SK-N-SH (cell line): ENCODE measurements at regions not wholly inside any gene's neighbourhood (a gene's known extent, or its start where the extent isn't known, plus 50 kb on each side); places are given as distances from the start of the nearest gene placed in this dataset.

Experiments used
- CHD2 ChIP-seq: fragments of 150-350 bp; IDR thresholded peaks from 2 replicates; pipeline ENCODE4 v1.6.1; 2018; ENCODE audit warnings: low read length; ENCODE audit not compliant: partially characterized antibody
- ELF1 ChIP-seq: IDR thresholded peaks from 2 replicates; pipeline ENCODE4 v1.4.0; 2012
- EP300 ChIP-seq, 2 experiments: IDR thresholded peaks; 2 replicates each; pipeline versions ENCODE4 v1.4.0 to v1.6.1; 2012; ENCODE audit warnings: borderline replicate concordance in 1 of 2, low read depth in 1 of 2, low read length in 1 of 2
- EZH2phosphoT487 ChIP-seq: fragments of 200-600 bp; sonication (generic); IDR thresholded peaks from 2 replicates; pipeline ENCODE4 v1.6.1; 2017; ENCODE audit warnings: low read depth, mixed run types, mild to moderate bottlenecking, antibody characterized with exemption, moderate library complexity, borderline replicate concordance
- FOSL2 ChIP-seq: IDR thresholded peaks from 2 replicates; pipeline ENCODE4 v1.4.0; 2012; ENCODE audit warnings: low read depth, mild to moderate bottlenecking, moderate library complexity, borderline replicate concordance
- FOXJ3 ChIP-seq: sonication (generic); formaldehyde crosslinking; IDR thresholded peaks from 2 replicates; pipeline ENCODE4 v1.5.1; 2020; ENCODE audit warnings: mild to moderate bottlenecking, missing genetic modification reagents
- GABPA ChIP-seq: IDR thresholded peaks from 2 replicates; pipeline ENCODE4 v1.4.0; 2012; ENCODE audit warnings: low read depth, mild to moderate bottlenecking
- GATA2 ChIP-seq: sonication (generic); formaldehyde crosslinking; IDR thresholded peaks from 2 replicates; pipeline ENCODE4 v1.5.0; 2020; ENCODE audit warnings: mild to moderate bottlenecking, missing genetic modification reagents
- JUND ChIP-seq: IDR thresholded peaks from 2 replicates; pipeline ENCODE4 v1.4.0; 2012
- MEF2A ChIP-seq: IDR thresholded peaks from 2 replicates; pipeline ENCODE4 v1.4.0; 2012; ENCODE audit warnings: low read depth, borderline replicate concordance
- NFIC ChIP-seq: IDR thresholded peaks from 2 replicates; pipeline ENCODE4 v1.4.0; 2012; ENCODE audit warnings: borderline replicate concordance
- NRF1 ChIP-seq: IDR thresholded peaks from 2 replicates; pipeline ENCODE4 v1.6.1; 2012; ENCODE audit warnings: low read depth, mild to moderate bottlenecking, low read length
- POLR2AphosphoS5 ChIP-seq: IDR thresholded peaks from 2 replicates; pipeline ENCODE4 v1.6.1; 2012; ENCODE audit warnings: low read depth, low read length
- RAD21 ChIP-seq: IDR thresholded peaks from 2 replicates; pipeline ENCODE4 v1.6.1; 2012; ENCODE audit warnings: mild to moderate bottlenecking, low read length
- TAF1 ChIP-seq: IDR thresholded peaks from 2 replicates; pipeline ENCODE4 v1.6.1; 2012; ENCODE audit warnings: low read depth, mild to moderate bottlenecking, low read length, moderate library complexity, borderline replicate concordance
- TF ChIP-seq, protein P1 (sequence below): IDR thresholded peaks from 2 replicates; pipeline ENCODE4 v1.4.0; 2012; ENCODE audit warnings: low read depth, borderline replicate concordance
- TF ChIP-seq, protein P2 (sequence below): IDR thresholded peaks from 2 replicates; pipeline ENCODE4 v1.4.0; 2012; ENCODE audit warnings: low read depth
- TF ChIP-seq, protein P3 (sequence below): fragments of 150-350 bp; IDR thresholded peaks from 2 replicates; pipeline ENCODE4 v1.6.1; 2016; ENCODE audit warnings: mild to moderate bottlenecking, low read depth, low read length
- TF ChIP-seq, protein P4 (sequence below): IDR thresholded peaks from 2 replicates; pipeline ENCODE4; 2012
- TF ChIP-seq, protein P5 (sequence below): IDR thresholded peaks from 2 replicates; pipeline ENCODE4 v1.6.1; 2012; ENCODE audit warnings: mild to moderate bottlenecking, low read depth, low read length, moderate library complexity

DNA sequence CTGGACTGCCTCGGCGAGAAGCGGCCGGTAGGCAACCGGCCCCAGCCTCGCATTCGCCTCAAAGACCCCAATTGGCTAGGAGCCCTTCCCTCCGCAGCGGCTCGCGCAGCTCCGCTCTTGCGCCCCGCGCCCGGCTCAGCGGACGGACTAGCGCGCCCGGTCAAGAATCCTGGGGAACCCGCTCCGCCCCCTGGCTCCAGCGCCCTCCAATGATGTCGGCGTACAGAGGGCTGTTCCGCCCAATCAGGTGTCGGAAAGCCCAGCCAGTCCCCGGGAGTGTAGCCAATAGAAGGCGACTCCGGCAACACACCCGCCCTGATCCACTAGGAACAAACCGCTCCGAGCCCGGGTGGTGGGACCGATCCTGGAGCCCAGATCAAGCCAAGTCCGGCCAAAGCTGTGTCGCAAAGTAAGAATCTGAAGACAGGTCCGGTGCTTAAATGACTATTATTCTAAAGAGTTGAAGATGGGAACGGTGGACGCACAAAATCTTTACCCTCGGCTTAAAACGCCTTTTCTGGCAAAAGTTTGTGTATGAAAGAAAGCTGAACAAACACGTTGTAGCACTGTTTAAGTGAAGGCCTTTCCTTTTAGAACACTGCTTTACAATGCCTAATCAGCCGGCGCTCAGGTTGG lies 132.2 kb downstream of the OGFRL1 start (continued):
- TF ChIP-seq, protein P1, sequence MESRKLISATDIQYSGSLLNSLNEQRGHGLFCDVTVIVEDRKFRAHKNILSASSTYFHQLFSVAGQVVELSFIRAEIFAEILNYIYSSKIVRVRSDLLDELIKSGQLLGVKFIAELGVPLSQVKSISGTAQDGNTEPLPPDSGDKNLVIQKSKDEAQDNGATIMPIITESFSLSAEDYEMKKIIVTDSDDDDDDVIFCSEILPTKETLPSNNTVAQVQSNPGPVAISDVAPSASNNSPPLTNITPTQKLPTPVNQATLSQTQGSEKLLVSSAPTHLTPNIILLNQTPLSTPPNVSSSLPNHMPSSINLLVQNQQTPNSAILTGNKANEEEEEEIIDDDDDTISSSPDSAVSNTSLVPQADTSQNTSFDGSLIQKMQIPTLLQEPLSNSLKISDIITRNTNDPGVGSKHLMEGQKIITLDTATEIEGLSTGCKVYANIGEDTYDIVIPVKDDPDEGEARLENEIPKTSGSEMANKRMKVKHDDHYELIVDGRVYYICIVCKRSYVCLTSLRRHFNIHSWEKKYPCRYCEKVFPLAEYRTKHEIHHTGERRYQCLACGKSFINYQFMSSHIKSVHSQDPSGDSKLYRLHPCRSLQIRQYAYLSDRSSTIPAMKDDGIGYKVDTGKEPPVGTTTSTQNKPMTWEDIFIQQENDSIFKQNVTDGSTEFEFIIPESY: no peak
- no peak for TF ChIP-seq RAD21
- TF ChIP-seq, protein P2, sequence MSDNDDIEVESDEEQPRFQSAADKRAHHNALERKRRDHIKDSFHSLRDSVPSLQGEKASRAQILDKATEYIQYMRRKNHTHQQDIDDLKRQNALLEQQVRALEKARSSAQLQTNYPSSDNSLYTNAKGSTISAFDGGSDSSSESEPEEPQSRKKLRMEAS: 0 out of 2 replicates have a peak, but pooled peaks have one; percentile 12
- no peak for TF ChIP-seq CHD2
- no peak for TF ChIP-seq GATA2 (CRISPR knock-in tag)
- TF ChIP-seq NRF1: peak; percentile 19; the same call in 1 of the 2 replicates
- TF ChIP-seq, protein P3, sequence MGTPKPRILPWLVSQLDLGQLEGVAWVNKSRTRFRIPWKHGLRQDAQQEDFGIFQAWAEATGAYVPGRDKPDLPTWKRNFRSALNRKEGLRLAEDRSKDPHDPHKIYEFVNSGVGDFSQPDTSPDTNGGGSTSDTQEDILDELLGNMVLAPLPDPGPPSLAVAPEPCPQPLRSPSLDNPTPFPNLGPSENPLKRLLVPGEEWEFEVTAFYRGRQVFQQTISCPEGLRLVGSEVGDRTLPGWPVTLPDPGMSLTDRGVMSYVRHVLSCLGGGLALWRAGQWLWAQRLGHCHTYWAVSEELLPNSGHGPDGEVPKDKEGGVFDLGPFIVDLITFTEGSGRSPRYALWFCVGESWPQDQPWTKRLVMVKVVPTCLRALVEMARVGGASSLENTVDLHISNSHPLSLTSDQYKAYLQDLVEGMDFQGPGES: peak; percentile 45; the same call in 1 of the 2 replicates
- TF ChIP-seq, protein P4, sequence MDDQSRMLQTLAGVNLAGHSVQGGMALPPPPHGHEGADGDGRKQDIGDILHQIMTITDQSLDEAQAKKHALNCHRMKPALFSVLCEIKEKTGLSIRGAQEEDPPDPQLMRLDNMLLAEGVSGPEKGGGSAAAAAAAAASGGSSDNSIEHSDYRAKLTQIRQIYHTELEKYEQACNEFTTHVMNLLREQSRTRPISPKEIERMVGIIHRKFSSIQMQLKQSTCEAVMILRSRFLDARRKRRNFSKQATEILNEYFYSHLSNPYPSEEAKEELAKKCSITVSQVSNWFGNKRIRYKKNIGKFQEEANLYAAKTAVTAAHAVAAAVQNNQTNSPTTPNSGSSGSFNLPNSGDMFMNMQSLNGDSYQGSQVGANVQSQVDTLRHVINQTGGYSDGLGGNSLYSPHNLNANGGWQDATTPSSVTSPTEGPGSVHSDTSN: peak; percentile 42
- TF ChIP-seq EZH2phosphoT487: no peak
- TF ChIP-seq TAF1: peak; percentile 40; the same call in 1 of the 2 replicates
- peak in 1 of 2 experiments; percentile 4; a peak in 1 of 4 replicates for TF ChIP-seq EP300 (IDR thresholded peaks at IDR 0.05; ENCODE audit: borderline replicate concordance in 1 of 2, low read depth in 1 of 2, low read length in 1 of 2)
- TF ChIP-seq, protein P5, sequence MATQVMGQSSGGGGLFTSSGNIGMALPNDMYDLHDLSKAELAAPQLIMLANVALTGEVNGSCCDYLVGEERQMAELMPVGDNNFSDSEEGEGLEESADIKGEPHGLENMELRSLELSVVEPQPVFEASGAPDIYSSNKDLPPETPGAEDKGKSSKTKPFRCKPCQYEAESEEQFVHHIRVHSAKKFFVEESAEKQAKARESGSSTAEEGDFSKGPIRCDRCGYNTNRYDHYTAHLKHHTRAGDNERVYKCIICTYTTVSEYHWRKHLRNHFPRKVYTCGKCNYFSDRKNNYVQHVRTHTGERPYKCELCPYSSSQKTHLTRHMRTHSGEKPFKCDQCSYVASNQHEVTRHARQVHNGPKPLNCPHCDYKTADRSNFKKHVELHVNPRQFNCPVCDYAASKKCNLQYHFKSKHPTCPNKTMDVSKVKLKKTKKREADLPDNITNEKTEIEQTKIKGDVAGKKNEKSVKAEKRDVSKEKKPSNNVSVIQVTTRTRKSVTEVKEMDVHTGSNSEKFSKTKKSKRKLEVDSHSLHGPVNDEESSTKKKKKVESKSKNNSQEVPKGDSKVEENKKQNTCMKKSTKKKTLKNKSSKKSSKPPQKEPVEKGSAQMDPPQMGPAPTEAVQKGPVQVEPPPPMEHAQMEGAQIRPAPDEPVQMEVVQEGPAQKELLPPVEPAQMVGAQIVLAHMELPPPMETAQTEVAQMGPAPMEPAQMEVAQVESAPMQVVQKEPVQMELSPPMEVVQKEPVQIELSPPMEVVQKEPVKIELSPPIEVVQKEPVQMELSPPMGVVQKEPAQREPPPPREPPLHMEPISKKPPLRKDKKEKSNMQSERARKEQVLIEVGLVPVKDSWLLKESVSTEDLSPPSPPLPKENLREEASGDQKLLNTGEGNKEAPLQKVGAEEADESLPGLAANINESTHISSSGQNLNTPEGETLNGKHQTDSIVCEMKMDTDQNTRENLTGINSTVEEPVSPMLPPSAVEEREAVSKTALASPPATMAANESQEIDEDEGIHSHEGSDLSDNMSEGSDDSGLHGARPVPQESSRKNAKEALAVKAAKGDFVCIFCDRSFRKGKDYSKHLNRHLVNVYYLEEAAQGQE: no peak
- no peak for TF ChIP-seq FOSL2
- peak; percentile 56; the same call in 1 of the 2 replicates for TF ChIP-seq POLR2AphosphoS5
- TF ChIP-seq JUND: no peak
- TF ChIP-seq NFIC: no peak
- TF ChIP-seq GABPA: no peak
- TF ChIP-seq ELF1: no peak
- no peak for TF ChIP-seq FOXJ3 (CRISPR knock-in tag)
- no peak for TF ChIP-seq MEF2A
